ENCODE measurements at regions not wholly inside any gene's neighbourhood (a gene's known extent, or its start where the extent isn't known, plus 50 kb on each side); places are given as distances from the start of the nearest gene placed in this dataset.

- H3K36me3 ChIP-seq (ENCODE audit: insufficient read depth, low read length): no peaks in the 10 kb centered on the region
- no peaks in the 10 kb centered on the region for H4K20me1 ChIP-seq (ENCODE audit: insufficient read depth, low read length, poor library complexity, severe bottlenecking)
- H3K9me3 ChIP-seq (ENCODE audit: insufficient read depth, low read depth, low read length): peaks cover 15% of the 10 kb centered on the region; the same call in 1 of the 2 replicates
- no peak overlapping the region for H2AFZ ChIP-seq (ENCODE audit: low read length)
- H3K9me2 ChIP-seq (replicated peaks; ENCODE audit: low read depth, low read length): no peaks in the 10 kb centered on the region
- H3K79me2 ChIP-seq (ENCODE audit: insufficient read depth, low read length): no peaks in the 10 kb centered on the region
- H3F3A ChIP-seq (ENCODE audit: low read depth): no peaks in the 10 kb centered on the region
- H3K9ac ChIP-seq (ENCODE audit: low read depth, low read length, poor library complexity, severe bottlenecking): no peak overlapping the region
- TF ChIP-seq CTCF (conservative IDR thresholded peaks at IDR 0.05; ENCODE audit: low read length): no peak
- TF ChIP-seq EZH2phosphoT487 (IDR thresholded peaks at IDR 0.05; ENCODE audit: borderline replicate concordance): no peak
- H3K4me2 ChIP-seq (ENCODE audit: low read depth, low read length, poor library complexity, severe bottlenecking): no peak overlapping the region
- H3K27me3 ChIP-seq (ENCODE audit: insufficient read depth, low read length, poor library complexity, severe bottlenecking): no peaks in the 10 kb centered on the region
- no peaks in the 10 kb centered on the region for H3K4me1 ChIP-seq (ENCODE audit: insufficient read depth, low read length, poor library complexity, severe bottlenecking)
- H3K4me3 ChIP-seq (ENCODE audit: low read length, poor library complexity, severe bottlenecking): no peak overlapping the region
Measured at GRCh38 chr22:48424201-48424627, 1403.5 kb downstream of the BRD1 start.

- Histone ChIP-seq H3K9me2 (replicated peaks; ENCODE audit: low read depth, low read length) (no peaks in the 10 kb centered on the region), H3K27me3 (ENCODE audit: insufficient read depth, low read length, poor library complexity, severe bottlenecking) (no peaks in the 10 kb centered on the region), H4K20me1 (ENCODE audit: insufficient read depth, low read length, poor library complexity, severe bottlenecking) (no peaks in the 10 kb centered on the region), H3K9me3 (ENCODE audit: insufficient read depth, low read depth, low read length) (peaks cover 8% of the 10 kb centered on the region; the same call in 1 of the 2 replicates), H3K4me2 (ENCODE audit: low read depth, low read length, poor library complexity, severe bottlenecking) (no peak overlapping the region), H3K36me3 (ENCODE audit: insufficient read depth, low read length) (no peaks in the 10 kb centered on the region), H3F3A (ENCODE audit: low read depth) (no peaks in the 10 kb centered on the region), H3K79me2 (ENCODE audit: insufficient read depth, low read length) (no peaks in the 10 kb centered on the region), H2AFZ (ENCODE audit: low read length) (no peak overlapping the region), H3K9ac (ENCODE audit: low read depth, low read length, poor library complexity, severe bottlenecking) (no peak overlapping the region), H3K4me3 (ENCODE audit: low read length, poor library complexity, severe bottlenecking) (no peak overlapping the region), H3K4me1 (ENCODE audit: insufficient read depth, low read length, poor library complexity, severe bottlenecking) (no peaks in the 10 kb centered on the region)
- TF ChIP-seq CTCF (conservative IDR thresholded peaks at IDR 0.05; ENCODE audit: low read length) (no peak), EZH2phosphoT487 (IDR thresholded peaks at IDR 0.05; ENCODE audit: borderline replicate concordance) (no peak)
Measured at GRCh38 chr22:48423481-48423911, 1404.2 kb downstream of the BRD1 start.

- H3K36me3 ChIP-seq (ENCODE audit: insufficient read depth, low read length): no peaks in the 10 kb centered on the region
- H2AFZ ChIP-seq (ENCODE audit: low read length): no peak overlapping the region
- no peak overlapping the region for H3K9ac ChIP-seq (ENCODE audit: low read depth, low read length, poor library complexity, severe bottlenecking)
- H3K79me2 ChIP-seq (ENCODE audit: insufficient read depth, low read length): no peaks in the 10 kb centered on the region
- no peaks in the 10 kb centered on the region for H3F3A ChIP-seq (ENCODE audit: low read depth)
- H3K27me3 ChIP-seq (ENCODE audit: insufficient read depth, low read length, poor library complexity, severe bottlenecking): no peaks in the 10 kb centered on the region
- no peak overlapping the region for H3K4me3 ChIP-seq (ENCODE audit: low read length, poor library complexity, severe bottlenecking)
- H4K20me1 ChIP-seq (ENCODE audit: insufficient read depth, low read length, poor library complexity, severe bottlenecking): no peaks in the 10 kb centered on the region
- no peaks in the 10 kb centered on the region for H3K4me1 ChIP-seq (ENCODE audit: insufficient read depth, low read length, poor library complexity, severe bottlenecking)
- H3K9me3 ChIP-seq (ENCODE audit: insufficient read depth, low read depth, low read length): peaks cover 8% of the 10 kb centered on the region; the same call in 1 of the 2 replicates
- no peaks in the 10 kb centered on the region for H3K9me2 ChIP-seq (replicated peaks; ENCODE audit: low read depth, low read length)
- H3K4me2 ChIP-seq (ENCODE audit: low read depth, low read length, poor library complexity, severe bottlenecking): no peak overlapping the region
- TF ChIP-seq CTCF (conservative IDR thresholded peaks at IDR 0.05; ENCODE audit: low read length): no peak
- no peak for TF ChIP-seq EZH2phosphoT487 (IDR thresholded peaks at IDR 0.05; ENCODE audit: borderline replicate concordance)
Measured at GRCh38 chr22:48422900-48423480, 1404.7 kb downstream of the BRD1 start.
